Prostate gland (tissue), 2 donors: ENCODE measurements at regions not wholly inside any gene's neighbourhood (a gene's known extent, or its start where the extent isn't known, plus 50 kb on each side); places are given as distances from the start of the nearest gene placed in this dataset.

ENCODE experiments used
- DNase-seq: peaks from one replicate; pipeline ENCODE4 v3.0.0-alpha.2; 2019; ENCODE audit warnings: low spot score
- H3K27ac ChIP-seq, 2 donors: fragments of 200-600 bp; sonication (generic); 2 replicates each; pipeline ENCODE4 v1.5.1; 2017 to 2019
- H3K27me3 ChIP-seq: fragments of 200-600 bp; sonication (generic); replicated peaks from 2 replicates; pipeline ENCODE4 v1.5.1; 2019; ENCODE audit not compliant: insufficient read depth
- H3K36me3 ChIP-seq, 2 donors: fragments of 200-600 bp; sonication (generic); 1 replicate in 1 of 2; 2 replicates in 1 of 2; pipeline versions ENCODE4 v1.5.1 to v1.8.1; 2017 to 2019
- H3K4me1 ChIP-seq: fragments of 200-600 bp; sonication (generic); replicated peaks from 2 replicates; pipeline ENCODE4 v1.5.1; 2019
- H3K4me3 ChIP-seq, 2 donors: fragments of 200-600 bp; sonication (generic); 2 replicates each; pipeline ENCODE4 v1.5.1; 2017 to 2019
- H3K9me3 ChIP-seq: fragments of 200-600 bp; sonication (generic); 2 replicates; pipeline ENCODE4 v1.5.1; 2017
- POLR2A ChIP-seq: fragments of 450-650 bp; IDR thresholded peaks from one replicate; pipeline ENCODE4 v1.6.1; 2016; ENCODE audit warnings: antibody characterized with exemption, mild to moderate bottlenecking
- POLR2AphosphoS5 ChIP-seq: sonication (generic); formaldehyde crosslinking; IDR thresholded peaks from one replicate; pipeline ENCODE4 v1.6.1; 2017; ENCODE audit warnings: antibody characterized with exemption
- WGBS: methylation state at CpG from one replicate; pipeline ENCODE4 v1.1.5; 2018; 5-methylcytosine and 5-hydroxymethylcytosine counted together
- intact Hi-C: fragments of 100-400 bp; cut with DNase I; formaldehyde crosslinking; loops from one replicate; pipeline ENCODE4 v1.14.2; 2022
- TF ChIP-seq, protein P1 (sequence below), 4 experiments: fragments of 200-600 bp in 2 of 4; fragments of 450-650 bp in 2 of 4; sonication (generic) in 2 of 4; IDR thresholded peaks; 1 replicate in 3 of 4; 2 replicates in 1 of 4; pipeline ENCODE4 v1.5.1; 2016 to 2019; ENCODE audit warnings: antibody characterized with exemption in 4 of 4, mild to moderate bottlenecking in 2 of 4, moderate library complexity in 2 of 4

DNA sequence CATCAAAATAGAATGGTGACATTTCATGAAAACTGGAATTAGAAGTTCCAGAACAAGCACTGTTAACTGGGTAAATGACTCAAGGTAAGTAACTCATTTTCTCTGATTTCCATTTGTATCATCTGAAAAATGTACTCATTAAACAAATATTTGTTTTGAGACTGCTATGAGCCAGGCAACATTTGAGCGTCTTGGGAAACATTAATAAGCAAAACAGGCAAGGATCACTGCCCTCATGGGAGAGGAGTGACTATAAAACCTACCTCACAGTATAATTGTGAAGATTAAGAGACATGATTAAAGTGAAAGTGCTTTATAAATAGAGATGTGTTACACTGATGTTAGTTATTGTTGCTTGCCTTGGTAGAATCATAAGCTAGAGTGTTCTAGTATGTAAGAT, 711.8 kb upstream of the UBE2E2 start:
- H3K36me3 ChIP-seq = no peaks in the 10 kb centered on the region
- TF ChIP-seq, protein P1, sequence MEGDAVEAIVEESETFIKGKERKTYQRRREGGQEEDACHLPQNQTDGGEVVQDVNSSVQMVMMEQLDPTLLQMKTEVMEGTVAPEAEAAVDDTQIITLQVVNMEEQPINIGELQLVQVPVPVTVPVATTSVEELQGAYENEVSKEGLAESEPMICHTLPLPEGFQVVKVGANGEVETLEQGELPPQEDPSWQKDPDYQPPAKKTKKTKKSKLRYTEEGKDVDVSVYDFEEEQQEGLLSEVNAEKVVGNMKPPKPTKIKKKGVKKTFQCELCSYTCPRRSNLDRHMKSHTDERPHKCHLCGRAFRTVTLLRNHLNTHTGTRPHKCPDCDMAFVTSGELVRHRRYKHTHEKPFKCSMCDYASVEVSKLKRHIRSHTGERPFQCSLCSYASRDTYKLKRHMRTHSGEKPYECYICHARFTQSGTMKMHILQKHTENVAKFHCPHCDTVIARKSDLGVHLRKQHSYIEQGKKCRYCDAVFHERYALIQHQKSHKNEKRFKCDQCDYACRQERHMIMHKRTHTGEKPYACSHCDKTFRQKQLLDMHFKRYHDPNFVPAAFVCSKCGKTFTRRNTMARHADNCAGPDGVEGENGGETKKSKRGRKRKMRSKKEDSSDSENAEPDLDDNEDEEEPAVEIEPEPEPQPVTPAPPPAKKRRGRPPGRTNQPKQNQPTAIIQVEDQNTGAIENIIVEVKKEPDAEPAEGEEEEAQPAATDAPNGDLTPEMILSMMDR (IDR thresholded peaks at IDR 0.05) = no peak
- TF ChIP-seq POLR2A (no peak), POLR2AphosphoS5 (no peak)
- 12% methylated on average over 1 of the region's 1 CpG for WGBS
- intact Hi-C loops = no loop called here
- H3K9me3 ChIP-seq = no peaks in the 10 kb centered on the region
- H3K27ac ChIP-seq = no peak overlapping the region
- no peaks in the 10 kb centered on the region for H3K4me1 ChIP-seq
- DNase-seq = no peak
- no peak overlapping the region for H3K4me3 ChIP-seq
- H3K27me3 ChIP-seq = no peaks in the 10 kb centered on the region

DNA sequence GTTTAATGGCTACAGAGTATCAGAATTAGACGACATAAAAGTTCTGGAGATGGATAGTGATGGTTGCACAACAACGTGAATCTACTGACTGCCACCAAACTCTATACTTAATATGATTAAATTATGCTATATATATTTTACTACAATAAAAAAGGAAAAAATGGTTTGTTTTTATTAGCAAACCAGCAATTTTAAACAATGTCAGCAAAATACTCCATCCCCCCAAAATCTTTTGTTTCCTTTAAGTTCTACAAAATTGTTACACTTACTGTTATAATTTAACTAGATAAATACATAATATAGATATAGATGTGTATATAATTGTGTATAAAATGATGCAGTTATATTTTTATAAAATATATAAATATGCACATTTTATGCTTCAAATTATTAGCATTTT, 710.8 kb upstream of the UBE2E2 start:
- WGBS = 94% methylated on average over 2 of the region's 2 CpGs
- Histone ChIP-seq H3K4me1 (no peaks in the 10 kb centered on the region), H3K27me3 (no peaks in the 10 kb centered on the region), H3K27ac (no peak overlapping the region), H3K9me3 (no peaks in the 10 kb centered on the region), H3K4me3 (no peak overlapping the region), H3K36me3 (no peaks in the 10 kb centered on the region)
- no peak for DNase-seq
- TF ChIP-seq, protein P1 (IDR thresholded peaks at IDR 0.05) = no peak
- TF ChIP-seq POLR2AphosphoS5 = no peak
- no peak for TF ChIP-seq POLR2A
- intact Hi-C loops = no loop called here

DNA sequence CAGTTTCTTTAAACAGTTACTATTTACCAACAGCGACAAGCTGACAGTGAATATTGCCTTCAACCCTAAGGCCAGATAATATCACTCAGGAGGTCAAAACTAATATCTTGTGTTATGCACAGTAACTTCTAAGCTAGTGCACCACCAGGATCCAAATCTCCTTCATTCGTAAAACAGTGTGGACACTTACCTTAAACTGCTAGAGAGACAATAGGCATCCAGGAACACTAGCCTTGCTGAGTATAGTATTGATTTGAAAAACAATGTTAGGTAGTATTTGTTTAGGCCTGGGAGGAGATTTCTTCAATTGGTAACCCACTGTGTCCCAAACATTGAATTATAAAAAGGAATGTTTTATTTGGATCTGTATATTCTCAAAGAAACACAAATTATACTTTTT, 707.9 kb upstream of the UBE2E2 start:
- no peak for DNase-seq
- TF ChIP-seq, protein P1 (IDR thresholded peaks at IDR 0.05) = no peak
- TF ChIP-seq POLR2A (no peak), POLR2AphosphoS5 (no peak)
- Histone ChIP-seq H3K36me3 (no peaks in the 10 kb centered on the region), H3K4me3 (no peak overlapping the region), H3K27me3 (no peaks in the 10 kb centered on the region), H3K9me3 (no peaks in the 10 kb centered on the region), H3K27ac (no peak overlapping the region), H3K4me1 (no peaks in the 10 kb centered on the region)
- intact Hi-C loops = no loop called here
- 58% methylated on average over 2 of the region's 2 CpGs for WGBS

DNA sequence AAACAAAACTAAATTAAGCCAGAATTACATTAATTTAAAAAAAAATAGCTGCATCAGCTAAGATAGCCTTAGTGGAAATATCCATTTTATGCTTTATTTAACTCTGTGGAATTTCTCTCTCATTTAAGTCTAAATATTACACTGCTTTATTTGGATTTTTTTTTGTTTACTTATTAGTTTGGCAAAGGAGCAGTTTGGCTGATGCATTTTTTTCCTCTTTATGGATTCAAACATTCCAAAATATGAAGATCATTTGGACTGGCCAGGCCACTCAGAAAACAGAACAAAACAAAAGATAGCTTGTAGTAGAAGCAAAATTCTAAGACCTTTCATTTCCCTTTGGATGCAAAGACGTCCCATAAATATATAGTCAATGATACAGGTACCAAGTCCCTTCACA, 707.3 kb upstream of the UBE2E2 start:
- Histone ChIP-seq H3K27me3 (no peaks in the 10 kb centered on the region), H3K4me1 (no peaks in the 10 kb centered on the region), H3K4me3 (no peak overlapping the region), H3K27ac (no peak overlapping the region), H3K9me3 (no peaks in the 10 kb centered on the region), H3K36me3 (no peaks in the 10 kb centered on the region)
- DNase-seq = no peak
- intact Hi-C loops = no loop called here
- TF ChIP-seq POLR2A (no peak), POLR2AphosphoS5 (no peak)
- TF ChIP-seq, protein P1 (IDR thresholded peaks at IDR 0.05) = no peak
- 38% methylated on average over 1 of the region's 1 CpG for WGBS

DNA sequence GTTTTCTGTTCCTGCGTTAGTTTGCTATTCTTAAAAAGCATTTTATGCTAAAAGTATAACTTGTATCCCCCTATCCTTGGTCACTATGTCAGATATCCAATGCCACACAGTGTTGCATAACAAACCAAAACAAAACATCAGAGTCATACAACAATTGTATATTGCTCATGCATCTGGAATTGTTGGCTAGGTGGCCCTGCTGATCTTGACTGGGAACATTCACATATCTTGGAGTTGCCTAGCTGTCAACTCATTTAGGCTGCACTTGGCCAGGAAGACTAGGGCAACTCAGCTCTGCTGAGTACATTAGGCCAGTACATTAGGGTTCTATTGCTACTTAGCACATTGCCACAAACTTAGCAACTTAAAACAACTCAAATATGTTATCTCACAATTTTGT, 706.5 kb upstream of the UBE2E2 start:
- H3K4me1 ChIP-seq = no peaks in the 10 kb centered on the region

More for the DNA sequence above, 706.5 kb upstream of the UBE2E2 start:
- no peaks in the 10 kb centered on the region for H3K36me3 ChIP-seq
- H3K4me3 ChIP-seq = no peak overlapping the region
- 86% methylated on average over 1 of the region's 1 CpG for WGBS
- no peaks in the 10 kb centered on the region for H3K9me3 ChIP-seq
- DNase-seq = no peak
- no peak for TF ChIP-seq POLR2AphosphoS5
- no peak for TF ChIP-seq POLR2A
- TF ChIP-seq, protein P1 (IDR thresholded peaks at IDR 0.05) = no peak
- H3K27me3 ChIP-seq = no peaks in the 10 kb centered on the region
- intact Hi-C loops = no loop called here
- H3K27ac ChIP-seq = no peak overlapping the region
